PC-3 (cell line): ENCODE measurements at regions not wholly inside any gene's neighbourhood (a gene's known extent, or its start where the extent isn't known, plus 50 kb on each side); places are given as distances from the start of the nearest gene placed in this dataset.

Experiments used
- CTCF ChIP-seq: fragments of 300-600 bp; sonication (generic); conservative IDR thresholded peaks from 2 replicates; pipeline ENCODE4 v1.5.1; 2017; ENCODE audit warnings: antibody characterized with exemption, low read depth, mild to moderate bottlenecking, low read length
- EZH2 ChIP-seq: fragments of 300-600 bp; sonication (generic); IDR thresholded peaks from one replicate; pipeline ENCODE4 v1.6.1; 2017; ENCODE audit warnings: antibody characterized with exemption, mild to moderate bottlenecking, low read length; ENCODE audit not compliant: unreplicated experiment

- no peak for TF ChIP-seq CTCF
- TF ChIP-seq EZH2 = no peak
Observed at GRCh38 chr1:80722611-80723010, 1078.1 kb upstream of the ADGRL2 start.
